Pons (tissue), 1 donor: ENCODE measurements at regions not wholly inside any gene's neighbourhood (a gene's known extent, or its start where the extent isn't known, plus 50 kb on each side); places are given as distances from the start of the nearest gene placed in this dataset.

Experiments
- DNase-seq: peaks from one replicate; pipeline ENCODE4 v3.0.0-alpha.2; 2016; ENCODE audit warnings: low spot score

GRCh38 chr5:74028406-74028805 lies 402.4 kb downstream of the ARHGEF28 start:
- DNase-seq = no peak

- DNase-seq = no peak
Measured at GRCh38 chr5:74027732-74028338, 401.8 kb downstream of the ARHGEF28 start.

- DNase-seq = no peak
Measured at GRCh38 chr5:74026310-74026709, 400.3 kb downstream of the ARHGEF28 start.

- DNase-seq = no peak
Measured at GRCh38 chr5:74021126-74021525, 395.1 kb downstream of the ARHGEF28 start.

GRCh38 chr5:74020503-74020902 lies 394.5 kb downstream of the ARHGEF28 start:
- no peak for DNase-seq

- DNase-seq = no peak
Measured at GRCh38 chr5:74019923-74020322, 393.9 kb downstream of the ARHGEF28 start.

- DNase-seq = peak; percentile 71
Measured at GRCh38 chr5:74017786-74018211, 391.8 kb downstream of the ARHGEF28 start.

- DNase-seq = no peak
Measured at GRCh38 chr5:74017112-74017511, 391.1 kb downstream of the ARHGEF28 start.

GRCh38 chr5:74016373-74016772 lies 390.4 kb downstream of the ARHGEF28 start:
- no peak for DNase-seq

- no peak for DNase-seq
Measured at GRCh38 chr5:74015716-74016115, 389.7 kb downstream of the ARHGEF28 start.

- no peak for DNase-seq
Measured at GRCh38 chr5:74013222-74013621, 387.2 kb downstream of the ARHGEF28 start.

GRCh38 chr5:74009502-74009901 lies 383.5 kb downstream of the ARHGEF28 start:
- DNase-seq = no peak

GRCh38 chr5:74007193-74007592 lies 381.2 kb downstream of the ARHGEF28 start:
- DNase-seq = no peak

GRCh38 chr5:73999297-73999696 lies 373.3 kb downstream of the ARHGEF28 start:
- DNase-seq = no peak

- DNase-seq = no peak
Measured at GRCh38 chr5:73998489-73998888, 372.5 kb downstream of the ARHGEF28 start.

- no peak for DNase-seq
Measured at GRCh38 chr5:73997960-73998359, 372.0 kb downstream of the ARHGEF28 start.

GRCh38 chr5:73996151-73996755 lies 370.3 kb downstream of the ARHGEF28 start:
- DNase-seq = no peak

- DNase-seq = no peak
Measured at GRCh38 chr5:73994963-73995362, 369.0 kb downstream of the ARHGEF28 start.
